ENCODE measurements at regions not wholly inside any gene's neighbourhood (a gene's known extent, or its start where the extent isn't known, plus 50 kb on each side); places are given as distances from the start of the nearest gene placed in this dataset.

GRCh38 chr4:54176202-54176601 is 52.9 kb upstream of the PDGFRA start:
- TF ChIP-seq POLR2A (IDR thresholded peaks at IDR 0.05) (no peak), CTCF (IDR thresholded peaks at IDR 0.05) (no peak), EP300 (IDR thresholded peaks at IDR 0.05) (no peak)
- Histone ChIP-seq H3K4me1 (no peaks in the 10 kb centered on the region), H3K36me3 (no peaks in the 10 kb centered on the region), H3K27ac (no peak overlapping the region), H3K27me3 (no peaks in the 10 kb centered on the region), H3K9me3 (peaks cover 0 to 5% (median 0%) of the 10 kb centered on the region in 4 donors), H3K4me3 (no peak overlapping the region)
- WGBS, 2 donors = 85 to 89% methylated on average over 2 of the region's 2 CpGs
- DNase-seq (ENCODE audit: low spot score in 2 of 2) = no peak

Measured in tibial nerve (tissue), 4 donors.